ENCODE measurements at regions not wholly inside any gene's neighbourhood (a gene's known extent, or its start where the extent isn't known, plus 50 kb on each side); places are given as distances from the start of the nearest gene placed in this dataset.
"Not testable (repeated sequence)": the region's sequence is repeated elsewhere in the genome, so short reads cannot be mapped to it uniquely, and the experiment has no call there.

- DNase-seq, result no peak
These were observed 368.4 kb downstream of the TLE1 start for GRCh38 chr9:81320909-81321482.

- DNase-seq, result peak; percentile 57
These were observed 370.8 kb downstream of the TLE1 start for GRCh38 chr9:81318571-81318970.

- no peak for DNase-seq
These were observed 371.4 kb downstream of the TLE1 start for GRCh38 chr9:81317939-81318338.

- no peak for DNase-seq
These were observed 372.1 kb downstream of the TLE1 start for GRCh38 chr9:81317223-81317622.

GRCh38 chr9:81314490-81314889, 374.9 kb downstream of the TLE1 start:
- peak; percentile 21 for DNase-seq

- DNase-seq, result no peak
These were observed 375.5 kb downstream of the TLE1 start for GRCh38 chr9:81313877-81314276.

GRCh38 chr9:81312346-81312745, 377.0 kb downstream of the TLE1 start:
- no peak for DNase-seq

- no peak for DNase-seq
These were observed 380.9 kb downstream of the TLE1 start for GRCh38 chr9:81308404-81308803.

GRCh38 chr9:81307791-81308190, 381.6 kb downstream of the TLE1 start:
- not testable (repeated sequence) for DNase-seq

- no peak for DNase-seq
These were observed 383.7 kb downstream of the TLE1 start for GRCh38 chr9:81305561-81306182.

GRCh38 chr9:81303658-81304057, 385.7 kb downstream of the TLE1 start:
- DNase-seq, result no peak

GRCh38 chr9:81293651-81294050, 395.7 kb downstream of the TLE1 start:
- no peak for DNase-seq

- DNase-seq, result no peak
These were observed 397.1 kb downstream of the TLE1 start for GRCh38 chr9:81292056-81292805.

- DNase-seq, result no peak
These were observed 399.7 kb downstream of the TLE1 start for GRCh38 chr9:81289622-81290021.

GRCh38 chr9:81268048-81268447, 421.3 kb downstream of the TLE1 start:
- no peak for DNase-seq

GRCh38 chr9:81266674-81267073, 422.7 kb downstream of the TLE1 start:
- no peak for DNase-seq

- no peak for DNase-seq
These were observed 423.3 kb downstream of the TLE1 start for GRCh38 chr9:81266086-81266485.

GRCh38 chr9:81264516-81264915, 424.8 kb downstream of the TLE1 start:
- no peak for DNase-seq

- DNase-seq, result no peak
These were observed 429.5 kb downstream of the TLE1 start for GRCh38 chr9:81259896-81260295.

- DNase-seq, result no peak
These were observed 433.0 kb downstream of the TLE1 start for GRCh38 chr9:81256368-81256767.

- no peak for DNase-seq
These were observed 438.7 kb downstream of the TLE1 start for GRCh38 chr9:81250606-81251005.

- DNase-seq, result no peak
These were observed 439.3 kb downstream of the TLE1 start for GRCh38 chr9:81250041-81250440.

- DNase-seq, result no peak
These were observed 443.9 kb downstream of the TLE1 start for GRCh38 chr9:81245254-81245956.

GRCh38 chr9:81244631-81245030, 444.7 kb downstream of the TLE1 start:
- DNase-seq, result no peak
